CD14-positive monocyte (primary cell): ENCODE measurements at regions not wholly inside any gene's neighbourhood (a gene's known extent, or its start where the extent isn't known, plus 50 kb on each side); places are given as distances from the start of the nearest gene placed in this dataset.

ENCODE experiments used
- DNase-seq, 3 donors: peaks; one replicate each; pipeline ENCODE4 v3.0.0-alpha.2; 2011 to 2022
- H2AFZ ChIP-seq: 2 replicates; pipeline ENCODE4 v1.6.0; 2012; ENCODE audit warnings: mild to moderate bottlenecking, low read depth, low read length, inconsistent platforms; ENCODE audit not compliant: insufficient read depth, poor library complexity, severe bottlenecking
- H3K27ac ChIP-seq, 2 donors: 1 replicate in 1 of 2; 2 replicates in 1 of 2; pipeline ENCODE4 v1.5.1; 2012 to 2013; ENCODE audit warnings: low read length in 2 of 2, control low read depth in 1 of 2, inconsistent platforms in 1 of 2, low read depth in 1 of 2, mild to moderate bottlenecking in 1 of 2
- H3K27me3 ChIP-seq, 2 donors: one replicate each; pipeline versions ENCODE4 v1.6.0 to v1.6.1; 2011 to 2013; ENCODE audit warnings: low read length in 2 of 2; ENCODE audit not compliant: control insufficient read depth in 2 of 2, insufficient read depth in 2 of 2
- H3K36me3 ChIP-seq, 2 donors: replicated peaks in 1 of 2; 1 replicate in 1 of 2; 2 replicates in 1 of 2; pipeline versions ENCODE4 v1.5.1 to v1.6.1; 2012 to 2013; ENCODE audit warnings: low read length in 2 of 2, control low read depth in 1 of 2, inconsistent platforms in 1 of 2, mild to moderate bottlenecking in 1 of 2; ENCODE audit not compliant: insufficient read depth in 2 of 2, control insufficient read depth in 1 of 2
- H3K4me1 ChIP-seq, 2 donors: 1 replicate in 1 of 2; 2 replicates in 1 of 2; pipeline versions ENCODE4 v1.5.1 to v1.6.1; 2012 to 2013; ENCODE audit warnings: low read length in 2 of 2, control low read depth in 1 of 2, inconsistent platforms in 1 of 2, mild to moderate bottlenecking in 1 of 2, moderate library complexity in 1 of 2; ENCODE audit not compliant: insufficient read depth in 2 of 2, control insufficient read depth in 1 of 2
- H3K4me2 ChIP-seq: replicated peaks from 2 replicates; pipeline ENCODE3; 2012; ENCODE audit warnings: low read length, moderate library complexity, mild to moderate bottlenecking; ENCODE audit not compliant: poor library complexity, severe bottlenecking; ENCODE audit errors: extremely low read depth
- H3K4me3 ChIP-seq, 3 experiments: fragments of 200-600 bp in 1 of 3; sonication (generic) in 1 of 3; replicated peaks in 1 of 3; 1 replicate in 2 of 3; 2 replicates in 1 of 3; pipeline ENCODE4 v1.5.1; 2011 to 2013; ENCODE audit warnings: low read length in 3 of 3, mild to moderate bottlenecking in 3 of 3, control low read depth in 2 of 3, low read depth in 2 of 3, inconsistent platforms in 1 of 3, moderate library complexity in 1 of 3
- H3K79me2 ChIP-seq: 2 replicates; pipeline ENCODE4 v1.6.0; 2012; ENCODE audit warnings: mild to moderate bottlenecking, control low read depth, inconsistent platforms, low read length, moderate library complexity; ENCODE audit not compliant: insufficient read depth
- H3K9ac ChIP-seq: 2 replicates; pipeline ENCODE4 v1.6.0; 2017; ENCODE audit warnings: low read length, mild to moderate bottlenecking; ENCODE audit not compliant: insufficient read depth, poor library complexity, severe bottlenecking
- H3K9me3 ChIP-seq, 2 donors: replicated peaks in 1 of 2; 1 replicate in 1 of 2; 2 replicates in 1 of 2; pipeline versions ENCODE4 v1.5.1 to v1.6.1; 2012 to 2013; ENCODE audit warnings: low read length in 2 of 2, control low read depth in 1 of 2; ENCODE audit not compliant: control insufficient read depth in 1 of 2, insufficient read depth in 1 of 2
- H4K20me1 ChIP-seq: 2 replicates; pipeline ENCODE4 v1.6.0; 2012; ENCODE audit warnings: mild to moderate bottlenecking, low read length, control low read depth, moderate library complexity; ENCODE audit not compliant: insufficient read depth
- H3K27ac Mint-ChIP-seq, 7 donors: one replicate each; pipeline ENCODE4 v1.8.0; 2020; ENCODE audit warnings: mild to moderate bottlenecking in 7 of 7, mixed read lengths in 7 of 7, moderate library complexity in 6 of 7, inconsistent platforms in 2 of 7
- H3K27me3 Mint-ChIP-seq, 3 donors: one replicate each; pipeline ENCODE4 v1.8.0; 2021 to 2022; ENCODE audit warnings: low read depth in 3 of 3, mild to moderate bottlenecking in 3 of 3, mixed read lengths in 3 of 3, moderate library complexity in 3 of 3, inconsistent platforms in 1 of 3
- H3K36me3 Mint-ChIP-seq, 2 donors: one replicate each; pipeline ENCODE4 v1.8.0; 2020; ENCODE audit warnings: mixed read lengths in 2 of 2, inconsistent platforms in 1 of 2, mild to moderate bottlenecking in 1 of 2
- H3K4me1 Mint-ChIP-seq: one replicate; pipeline ENCODE4 v1.8.0; 2020; ENCODE audit warnings: mild to moderate bottlenecking, mixed read lengths
- H3K4me3 Mint-ChIP-seq, 2 donors: one replicate each; pipeline ENCODE4 v1.8.0; 2020; ENCODE audit warnings: mild to moderate bottlenecking in 2 of 2, mixed read lengths in 2 of 2, moderate library complexity in 1 of 2
- H3K9me3 Mint-ChIP-seq, 7 donors: one replicate each; pipeline ENCODE4 v1.8.0; 2020 to 2022; ENCODE audit warnings: mixed read lengths in 7 of 7, mild to moderate bottlenecking in 6 of 7, moderate library complexity in 6 of 7, inconsistent platforms in 2 of 7
- WGBS: methylation state at CpG from one replicate; pipeline ENCODE4 v1.1.5; 2013; ENCODE audit warnings: missing lambda C conversion rate; ENCODE audit not compliant: insufficient coverage; 5-methylcytosine and 5-hydroxymethylcytosine counted together
- intact Hi-C, 2 donors: fragments of 100-400 bp; cut with micrococcal nuclease; formaldehyde crosslinking; loops; one replicate each; pipeline versions ENCODE4 v1.15.0 to v1.15.1; 2023
- TF ChIP-seq, protein P1 (sequence below): fragments of 200-600 bp; IDR thresholded peaks from one replicate; pipeline ENCODE4 v1.8.0; 2022; ENCODE audit warnings: antibody characterized with exemption, mild to moderate bottlenecking

DNA sequence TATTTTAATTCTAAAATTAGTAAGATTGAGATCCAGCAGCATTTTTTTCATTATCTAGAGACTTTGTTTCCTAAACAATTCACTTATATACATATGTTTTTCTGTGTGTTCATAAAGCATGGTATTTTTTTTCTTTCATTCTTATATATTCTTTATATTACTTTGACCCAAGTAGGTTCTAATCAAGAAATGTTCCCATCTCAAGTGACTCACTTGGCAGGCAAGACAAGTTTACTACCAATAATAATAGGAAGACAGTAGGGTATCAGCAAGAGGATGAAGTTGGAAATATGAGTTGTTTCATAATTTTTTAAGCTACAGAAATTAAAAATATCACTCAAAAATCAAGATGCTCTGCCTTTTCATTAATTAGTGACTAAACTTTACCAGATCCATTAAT, 613.4 kb upstream of the ATP2B1 start:
- H3K4me1 ChIP-seq: no peaks in the 10 kb centered on the region

DNA sequence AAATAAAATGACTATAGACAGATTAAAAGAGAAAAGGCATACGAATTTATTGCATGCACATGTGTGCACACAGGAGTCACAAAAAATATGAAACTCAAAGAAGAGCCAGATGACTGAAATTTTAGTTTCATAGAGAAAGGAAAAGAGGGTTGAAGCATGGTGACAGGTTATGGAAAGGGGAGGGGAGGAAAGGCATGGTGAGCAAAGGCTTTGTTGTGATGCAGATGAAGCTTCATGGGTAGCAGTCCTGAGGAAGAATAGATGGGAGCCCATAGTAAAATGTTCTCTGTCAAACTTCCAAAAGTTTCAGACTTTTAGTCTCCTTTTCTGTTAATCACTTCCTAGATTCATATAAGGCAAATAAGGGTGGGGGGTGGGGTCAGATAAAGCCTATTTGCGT, 612.7 kb upstream of the ATP2B1 start:
- no peaks in the 10 kb centered on the region for H3K4me1 Mint-ChIP-seq
- no peak overlapping the region for H3K27ac Mint-ChIP-seq
- H3K9ac ChIP-seq: no peak overlapping the region
- H3K27me3 ChIP-seq: no peaks in the 10 kb centered on the region
- no peaks in the 10 kb centered on the region for H4K20me1 ChIP-seq
- no peak overlapping the region for H3K4me2 ChIP-seq
- WGBS: 94% methylated on average over 1 of the region's 2 CpGs
- H3K27me3 Mint-ChIP-seq: peaks cover 0 to 2% (median 0%) of the 10 kb centered on the region in 3 donors
- intact Hi-C loops: no loop called here
- H3K36me3 Mint-ChIP-seq: no peaks in the 10 kb centered on the region
- H3K27ac ChIP-seq: no peak overlapping the region
- no peak overlapping the region for H2AFZ ChIP-seq
- no peaks in the 10 kb centered on the region for H3K79me2 ChIP-seq
- H3K4me3 Mint-ChIP-seq: no peak overlapping the region
- H3K36me3 ChIP-seq: no peaks in the 10 kb centered on the region
- H3K4me3 ChIP-seq: no peak overlapping the region
- H3K9me3 Mint-ChIP-seq: peaks cover 0 to 3% (median 2%) of the 10 kb centered on the region in 7 donors
- no peak for DNase-seq
- H3K4me1 ChIP-seq: no peaks in the 10 kb centered on the region
- TF ChIP-seq, protein P1, sequence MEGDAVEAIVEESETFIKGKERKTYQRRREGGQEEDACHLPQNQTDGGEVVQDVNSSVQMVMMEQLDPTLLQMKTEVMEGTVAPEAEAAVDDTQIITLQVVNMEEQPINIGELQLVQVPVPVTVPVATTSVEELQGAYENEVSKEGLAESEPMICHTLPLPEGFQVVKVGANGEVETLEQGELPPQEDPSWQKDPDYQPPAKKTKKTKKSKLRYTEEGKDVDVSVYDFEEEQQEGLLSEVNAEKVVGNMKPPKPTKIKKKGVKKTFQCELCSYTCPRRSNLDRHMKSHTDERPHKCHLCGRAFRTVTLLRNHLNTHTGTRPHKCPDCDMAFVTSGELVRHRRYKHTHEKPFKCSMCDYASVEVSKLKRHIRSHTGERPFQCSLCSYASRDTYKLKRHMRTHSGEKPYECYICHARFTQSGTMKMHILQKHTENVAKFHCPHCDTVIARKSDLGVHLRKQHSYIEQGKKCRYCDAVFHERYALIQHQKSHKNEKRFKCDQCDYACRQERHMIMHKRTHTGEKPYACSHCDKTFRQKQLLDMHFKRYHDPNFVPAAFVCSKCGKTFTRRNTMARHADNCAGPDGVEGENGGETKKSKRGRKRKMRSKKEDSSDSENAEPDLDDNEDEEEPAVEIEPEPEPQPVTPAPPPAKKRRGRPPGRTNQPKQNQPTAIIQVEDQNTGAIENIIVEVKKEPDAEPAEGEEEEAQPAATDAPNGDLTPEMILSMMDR: no peak
- H3K9me3 ChIP-seq: no peaks in the 10 kb centered on the region

More for the DNA sequence above, 613.4 kb upstream of the ATP2B1 start:
- no peak for DNase-seq
- TF ChIP-seq, protein P1: no peak
- Mint-ChIP-seq H3K4me1 (no peaks in the 10 kb centered on the region), H3K9me3 (peaks cover 0 to 3% (median 2%) of the 10 kb centered on the region in 7 donors), H3K27ac (no peak overlapping the region), H3K36me3 (no peaks in the 10 kb centered on the region), H3K4me3 (no peak overlapping the region), H3K27me3 (peaks cover 0 to 2% (median 0%) of the 10 kb centered on the region in 3 donors)
- H2AFZ ChIP-seq: no peak overlapping the region
- no peak overlapping the region for H3K4me2 ChIP-seq
- H3K4me3 ChIP-seq: no peak overlapping the region
- H3K36me3 ChIP-seq: no peaks in the 10 kb centered on the region
- H3K9me3 ChIP-seq: no peaks in the 10 kb centered on the region
- no peaks in the 10 kb centered on the region for H3K79me2 ChIP-seq
- no peak overlapping the region for H3K27ac ChIP-seq
- H4K20me1 ChIP-seq: no peaks in the 10 kb centered on the region
- H3K9ac ChIP-seq: no peak overlapping the region
- no peaks in the 10 kb centered on the region for H3K27me3 ChIP-seq
- intact Hi-C loops: no loop called here
